ENCODE measurements at regions not wholly inside any gene's neighbourhood (a gene's known extent, or its start where the extent isn't known, plus 50 kb on each side); places are given as distances from the start of the nearest gene placed in this dataset.

DNA sequence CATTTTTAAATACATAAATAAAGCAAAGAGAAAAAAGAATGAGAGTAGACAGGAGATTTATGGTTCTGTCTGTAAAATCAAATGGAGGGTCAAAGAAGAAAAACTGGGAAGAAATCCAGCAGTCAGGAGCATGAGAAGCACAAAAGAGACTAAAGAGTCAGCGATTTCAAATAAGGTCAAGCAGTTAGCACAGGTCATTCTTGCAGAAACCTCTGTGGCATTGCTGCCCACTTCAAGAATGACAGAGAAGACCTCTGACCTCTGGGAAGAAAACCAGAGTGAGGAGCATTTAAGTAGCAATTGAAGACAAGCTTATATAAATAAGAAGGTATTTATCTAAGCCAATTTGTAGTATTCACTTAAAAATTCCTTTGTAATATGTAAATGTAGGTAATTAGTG lies 172.0 kb upstream of the SPOPL start:
- H3K27me3 ChIP-seq (ENCODE audit: insufficient read depth, low read length), result no peaks in the 10 kb centered on the region
- H2AFZ ChIP-seq (ENCODE audit: low read length, unreplicated experiment), result no peak overlapping the region
- H3K36me3 ChIP-seq (ENCODE audit: insufficient read depth, low read length), result no peaks in the 10 kb centered on the region
- no peaks in the 10 kb centered on the region for H3K79me2 ChIP-seq (ENCODE audit: control insufficient read depth, insufficient read depth, low read length, unreplicated experiment)
- no peak overlapping the region for H3K27ac ChIP-seq (ENCODE audit: low read depth, low read length)
- H3K4me3 ChIP-seq (ENCODE audit: low read depth, low read length), result no peak overlapping the region
- peaks cover 12% of the 10 kb centered on the region for H3K4me1 ChIP-seq (ENCODE audit: control insufficient read depth, insufficient read depth, low read length, unreplicated experiment)

DNA sequence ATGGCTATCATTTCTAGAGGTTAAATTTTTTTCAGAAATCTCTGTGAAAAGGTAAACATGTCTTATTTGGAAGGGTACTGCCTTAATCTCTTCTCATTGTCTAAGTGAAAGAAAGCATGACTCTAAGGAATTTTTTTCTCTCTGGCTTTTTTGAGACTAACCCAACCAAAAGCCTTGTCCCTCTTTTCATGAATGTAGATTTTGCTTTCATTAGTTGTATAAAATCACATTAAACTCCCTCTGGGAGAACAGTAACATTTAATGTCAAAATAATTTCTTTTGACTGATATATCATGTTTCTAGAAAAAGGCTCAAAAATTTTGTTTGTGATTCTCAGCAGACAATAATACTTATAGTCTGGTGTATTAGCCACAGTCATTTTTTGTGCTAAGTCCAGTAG lies 168.4 kb upstream of the SPOPL start:
- H3K4me3 ChIP-seq (ENCODE audit: low read depth, low read length), result no peak overlapping the region
- no peaks in the 10 kb centered on the region for H3K79me2 ChIP-seq (ENCODE audit: control insufficient read depth, insufficient read depth, low read length, unreplicated experiment)
- H3K27me3 ChIP-seq (ENCODE audit: insufficient read depth, low read length), result no peaks in the 10 kb centered on the region
- H3K27ac ChIP-seq (ENCODE audit: low read depth, low read length), result no peak overlapping the region
- peaks cover 4% of the 10 kb centered on the region for H3K4me1 ChIP-seq (ENCODE audit: control insufficient read depth, insufficient read depth, low read length, unreplicated experiment)
- no peaks in the 10 kb centered on the region for H3K36me3 ChIP-seq (ENCODE audit: insufficient read depth, low read length)
- no peak overlapping the region for H2AFZ ChIP-seq (ENCODE audit: low read length, unreplicated experiment)

DNA sequence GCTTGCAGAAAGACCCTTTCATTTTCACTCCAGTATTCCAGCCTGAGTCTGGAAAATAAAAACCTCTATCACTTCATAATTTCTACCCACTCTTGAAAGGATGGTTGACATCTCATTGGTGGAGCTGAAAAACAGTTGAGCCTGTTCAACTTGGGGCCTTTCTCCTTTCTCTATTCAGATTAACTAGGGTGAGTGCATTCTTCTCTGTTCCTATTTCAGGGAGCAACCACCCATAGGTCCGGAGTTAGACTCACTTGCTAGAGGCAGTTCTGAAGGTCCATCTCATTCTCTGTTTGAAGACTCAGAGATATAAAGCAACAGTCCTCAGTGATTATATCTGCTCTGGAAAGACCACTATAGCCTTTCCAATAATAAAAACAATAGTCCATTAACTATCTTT lies 167.9 kb upstream of the SPOPL start:
- no peak overlapping the region for H3K27ac ChIP-seq (ENCODE audit: low read depth, low read length)
- H3K79me2 ChIP-seq (ENCODE audit: control insufficient read depth, insufficient read depth, low read length, unreplicated experiment), result no peaks in the 10 kb centered on the region
- H3K27me3 ChIP-seq (ENCODE audit: insufficient read depth, low read length), result no peaks in the 10 kb centered on the region
- no peaks in the 10 kb centered on the region for H3K36me3 ChIP-seq (ENCODE audit: insufficient read depth, low read length)
- H3K4me1 ChIP-seq (ENCODE audit: control insufficient read depth, insufficient read depth, low read length, unreplicated experiment), result peaks cover 3% of the 10 kb centered on the region
- no peak overlapping the region for H2AFZ ChIP-seq (ENCODE audit: low read length, unreplicated experiment)
- H3K4me3 ChIP-seq (ENCODE audit: low read depth, low read length), result no peak overlapping the region

DNA sequence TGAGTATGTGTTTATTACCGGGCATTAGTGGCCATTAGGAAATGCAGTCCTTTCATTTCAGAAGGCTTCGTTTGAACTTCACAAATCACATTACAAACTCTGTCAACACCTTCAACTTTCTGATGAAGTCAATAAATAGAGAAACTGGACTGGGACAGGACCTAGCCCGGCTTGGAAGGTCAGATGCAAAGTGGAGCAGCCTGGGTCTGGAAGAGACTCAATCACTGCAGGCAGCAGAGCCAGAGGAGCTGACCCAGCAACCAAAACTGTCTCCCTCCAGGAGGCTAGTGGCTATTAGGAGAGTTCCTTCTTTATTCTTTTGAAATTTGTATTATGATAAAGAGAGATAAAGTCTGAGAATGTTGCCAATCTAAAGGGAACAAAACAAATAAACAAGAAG lies 167.2 kb upstream of the SPOPL start:
- H3K36me3 ChIP-seq (ENCODE audit: insufficient read depth, low read length), result no peaks in the 10 kb centered on the region
- no peaks in the 10 kb centered on the region for H3K79me2 ChIP-seq (ENCODE audit: control insufficient read depth, insufficient read depth, low read length, unreplicated experiment)
- no peaks in the 10 kb centered on the region for H3K4me1 ChIP-seq (ENCODE audit: control insufficient read depth, insufficient read depth, low read length, unreplicated experiment)
- no peak overlapping the region for H3K4me3 ChIP-seq (ENCODE audit: low read depth, low read length)
- no peaks in the 10 kb centered on the region for H3K27me3 ChIP-seq (ENCODE audit: insufficient read depth, low read length)
- no peak overlapping the region for H3K27ac ChIP-seq (ENCODE audit: low read depth, low read length)
- H2AFZ ChIP-seq (ENCODE audit: low read length, unreplicated experiment), result no peak overlapping the region

DNA sequence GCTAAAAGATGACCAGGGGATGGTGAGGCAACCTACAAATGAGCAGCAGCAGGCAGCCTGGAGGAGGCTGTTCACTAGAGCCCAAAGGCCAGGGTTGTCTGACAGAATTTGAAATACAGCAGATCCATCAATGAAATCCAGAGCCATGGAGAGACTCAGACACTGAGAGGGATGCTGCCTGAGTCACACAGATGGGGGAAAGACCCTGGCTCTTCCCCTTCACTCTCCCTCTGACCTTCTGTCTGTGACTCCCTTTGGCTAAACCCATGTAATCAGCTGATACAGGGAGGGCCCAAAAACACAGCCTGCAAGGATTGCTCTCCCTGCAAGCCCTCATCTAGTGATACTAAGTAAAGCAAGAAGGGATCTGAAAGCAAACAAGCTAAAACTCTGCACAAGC lies 166.5 kb upstream of the SPOPL start:
- no peaks in the 10 kb centered on the region for H3K4me1 ChIP-seq (ENCODE audit: control insufficient read depth, insufficient read depth, low read length, unreplicated experiment)
- no peaks in the 10 kb centered on the region for H3K27me3 ChIP-seq (ENCODE audit: insufficient read depth, low read length)
- no peaks in the 10 kb centered on the region for H3K36me3 ChIP-seq (ENCODE audit: insufficient read depth, low read length)
- H3K27ac ChIP-seq (ENCODE audit: low read depth, low read length), result no peak overlapping the region
- no peak overlapping the region for H3K4me3 ChIP-seq (ENCODE audit: low read depth, low read length)
- no peaks in the 10 kb centered on the region for H3K79me2 ChIP-seq (ENCODE audit: control insufficient read depth, insufficient read depth, low read length, unreplicated experiment)
- no peak overlapping the region for H2AFZ ChIP-seq (ENCODE audit: low read length, unreplicated experiment)

DNA sequence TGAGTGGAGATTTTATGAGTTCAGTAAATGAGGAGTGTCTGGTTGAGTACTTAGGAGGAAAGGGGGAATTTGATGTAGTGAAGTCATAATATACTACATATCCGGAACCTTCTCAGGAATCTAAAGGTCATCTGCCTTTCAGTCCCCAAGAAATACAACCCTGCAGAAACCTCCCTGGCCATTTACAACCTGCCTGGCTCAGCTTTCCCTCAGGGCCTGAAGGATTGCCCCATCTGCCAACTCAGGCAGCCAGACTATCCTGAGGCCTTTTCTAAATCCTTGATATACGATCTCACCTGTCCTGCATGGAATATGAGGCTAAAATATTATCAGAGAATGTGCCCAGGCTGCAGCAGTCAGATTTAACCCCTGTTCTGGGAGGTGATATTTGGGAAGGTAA lies 165.4 kb upstream of the SPOPL start:
- H3K79me2 ChIP-seq (ENCODE audit: control insufficient read depth, insufficient read depth, low read length, unreplicated experiment), result no peaks in the 10 kb centered on the region
- H3K4me1 ChIP-seq (ENCODE audit: control insufficient read depth, insufficient read depth, low read length, unreplicated experiment), result no peaks in the 10 kb centered on the region
- no peaks in the 10 kb centered on the region for H3K36me3 ChIP-seq (ENCODE audit: insufficient read depth, low read length)
- H2AFZ ChIP-seq (ENCODE audit: low read length, unreplicated experiment), result no peak overlapping the region
- no peak overlapping the region for H3K4me3 ChIP-seq (ENCODE audit: low read depth, low read length)
- no peak overlapping the region for H3K27ac ChIP-seq (ENCODE audit: low read depth, low read length)
- no peaks in the 10 kb centered on the region for H3K27me3 ChIP-seq (ENCODE audit: insufficient read depth, low read length)

DNA sequence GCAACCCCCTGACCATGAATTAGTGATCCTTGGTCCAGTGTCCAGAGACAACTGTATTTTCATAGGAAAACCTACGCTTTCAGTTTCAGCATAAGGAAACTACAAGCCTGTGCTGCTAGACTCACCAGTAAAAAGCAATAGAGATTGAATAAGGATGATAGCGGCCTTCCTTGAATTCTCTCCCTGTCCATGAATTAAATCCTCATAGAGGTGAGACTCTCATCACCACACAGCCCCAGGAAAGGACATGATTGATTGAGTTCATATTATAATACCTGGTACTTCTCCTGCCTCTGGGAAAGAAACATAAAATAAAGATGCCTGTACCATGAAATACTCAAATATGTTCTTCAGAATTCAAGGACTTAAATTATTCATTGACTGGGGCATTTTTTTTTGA lies 146.3 kb upstream of the SPOPL start:
- H3K27ac ChIP-seq (ENCODE audit: low read depth, low read length), result no peak overlapping the region
- H3K79me2 ChIP-seq (ENCODE audit: control insufficient read depth, insufficient read depth, low read length, unreplicated experiment), result no peaks in the 10 kb centered on the region
- no peaks in the 10 kb centered on the region for H3K27me3 ChIP-seq (ENCODE audit: insufficient read depth, low read length)
- H2AFZ ChIP-seq (ENCODE audit: low read length, unreplicated experiment), result no peak overlapping the region
- H3K4me1 ChIP-seq (ENCODE audit: control insufficient read depth, insufficient read depth, low read length, unreplicated experiment), result peaks cover 15% of the 10 kb centered on the region
- no peaks in the 10 kb centered on the region for H3K36me3 ChIP-seq (ENCODE audit: insufficient read depth, low read length)
- no peak overlapping the region for H3K4me3 ChIP-seq (ENCODE audit: low read depth, low read length)

DNA sequence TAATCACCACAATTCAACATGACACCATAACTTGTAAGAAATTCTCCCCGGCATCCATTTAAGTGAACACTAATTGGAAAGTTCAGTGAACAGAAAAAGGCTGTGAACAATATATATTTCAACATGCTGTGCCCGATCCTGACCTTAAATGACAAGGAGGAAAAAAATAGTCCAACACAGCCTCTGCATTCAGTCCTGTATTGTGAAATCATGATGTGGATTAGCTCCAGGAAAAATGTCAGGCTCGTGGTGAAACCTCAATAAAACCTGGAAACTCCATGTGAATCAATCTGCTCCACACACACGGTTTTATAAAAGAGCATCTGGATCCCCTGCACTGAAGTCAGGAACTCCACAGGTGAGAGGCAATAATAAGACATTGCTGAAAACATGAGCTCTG lies 145.4 kb upstream of the SPOPL start:
- H3K4me3 ChIP-seq (ENCODE audit: low read depth, low read length), result peak overlapping the region; percentile 32
- H3K36me3 ChIP-seq (ENCODE audit: insufficient read depth, low read length), result no peaks in the 10 kb centered on the region
- H2AFZ ChIP-seq (ENCODE audit: low read length, unreplicated experiment), result peak overlapping the region; percentile 79

DNA sequence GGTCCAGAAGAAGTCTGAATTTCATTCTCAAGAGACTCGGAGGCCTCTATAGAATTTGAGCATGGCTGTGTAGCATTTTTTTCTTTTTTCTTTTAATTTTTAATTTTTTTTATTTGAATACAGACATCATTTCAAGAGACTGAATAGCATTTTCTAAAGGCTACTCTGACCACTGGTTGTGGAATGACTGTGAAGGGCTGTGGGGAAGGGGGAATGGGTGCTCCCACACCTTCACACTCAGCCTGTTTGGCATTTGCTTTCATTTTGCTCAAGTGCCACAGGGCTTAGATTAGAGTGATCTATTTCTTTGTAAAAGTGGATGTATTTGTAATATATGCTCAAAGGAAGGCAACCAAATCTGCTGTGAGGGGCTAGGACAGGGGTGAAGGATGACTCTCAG lies 142.0 kb upstream of the SPOPL start:
- H2AFZ ChIP-seq (ENCODE audit: low read length, unreplicated experiment), result no peak overlapping the region

More for the DNA sequence above, 145.4 kb upstream of the SPOPL start:
- peak overlapping the region; percentile 44; the same call in 1 of the 2 replicates for H3K27ac ChIP-seq (ENCODE audit: low read depth, low read length)
- peaks cover 15% of the 10 kb centered on the region for H3K4me1 ChIP-seq (ENCODE audit: control insufficient read depth, insufficient read depth, low read length, unreplicated experiment)
- no peaks in the 10 kb centered on the region for H3K27me3 ChIP-seq (ENCODE audit: insufficient read depth, low read length)
- H3K79me2 ChIP-seq (ENCODE audit: control insufficient read depth, insufficient read depth, low read length, unreplicated experiment), result no peaks in the 10 kb centered on the region

DNA sequence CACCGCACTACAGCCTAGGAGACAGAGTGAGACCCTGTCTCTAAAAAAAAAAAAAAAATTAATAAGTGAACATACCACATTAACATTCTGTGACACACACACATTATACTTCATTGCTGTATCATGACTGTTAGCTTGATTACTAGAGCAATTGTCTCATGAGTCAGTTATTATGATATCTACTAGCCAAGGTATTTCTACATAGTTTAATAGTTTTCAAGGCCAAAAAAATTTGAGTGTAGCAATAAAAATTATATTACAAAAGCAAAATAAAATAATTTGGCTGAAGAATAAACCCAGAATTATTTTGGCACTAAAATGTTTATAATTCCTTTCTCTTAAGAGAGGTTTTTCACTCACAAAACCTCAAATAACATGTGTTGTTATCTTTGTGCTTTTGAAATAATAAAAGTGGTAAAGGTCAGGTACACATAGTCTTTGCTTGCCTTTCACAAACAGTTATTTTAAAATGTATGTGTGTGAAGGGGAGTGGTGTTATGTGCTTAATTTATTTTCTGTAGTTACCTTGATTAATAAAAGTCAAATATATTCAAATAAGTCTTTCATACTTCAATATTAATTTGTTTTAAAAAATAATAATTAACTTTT lies 136.9 kb upstream of the SPOPL start:
- Histone ChIP-seq H3K79me2 (ENCODE audit: control insufficient read depth, insufficient read depth, low read length, unreplicated experiment) (no peaks in the 10 kb centered on the region), H3K4me1 (ENCODE audit: control insufficient read depth, insufficient read depth, low read length, unreplicated experiment) (peaks cover 30% of the 10 kb centered on the region), H2AFZ (ENCODE audit: low read length, unreplicated experiment) (no peak overlapping the region), H3K4me3 (ENCODE audit: low read depth, low read length) (peak overlapping the region; percentile 32; the same call in 1 of the 2 replicates), H3K27ac (ENCODE audit: low read depth, low read length) (peak overlapping the region; percentile 26; the same call in 1 of the 2 replicates), H3K36me3 (ENCODE audit: insufficient read depth, low read length) (no peaks in the 10 kb centered on the region), H3K27me3 (ENCODE audit: insufficient read depth, low read length) (no peaks in the 10 kb centered on the region)

More for the DNA sequence above, 142.0 kb upstream of the SPOPL start:
- peaks cover 21% of the 10 kb centered on the region for H3K4me1 ChIP-seq (ENCODE audit: control insufficient read depth, insufficient read depth, low read length, unreplicated experiment)
- no peaks in the 10 kb centered on the region for H3K36me3 ChIP-seq (ENCODE audit: insufficient read depth, low read length)
- H3K4me3 ChIP-seq (ENCODE audit: low read depth, low read length), result no peak overlapping the region
- no peaks in the 10 kb centered on the region for H3K79me2 ChIP-seq (ENCODE audit: control insufficient read depth, insufficient read depth, low read length, unreplicated experiment)
- no peak overlapping the region for H3K27ac ChIP-seq (ENCODE audit: low read depth, low read length)
- no peaks in the 10 kb centered on the region for H3K27me3 ChIP-seq (ENCODE audit: insufficient read depth, low read length)

DNA sequence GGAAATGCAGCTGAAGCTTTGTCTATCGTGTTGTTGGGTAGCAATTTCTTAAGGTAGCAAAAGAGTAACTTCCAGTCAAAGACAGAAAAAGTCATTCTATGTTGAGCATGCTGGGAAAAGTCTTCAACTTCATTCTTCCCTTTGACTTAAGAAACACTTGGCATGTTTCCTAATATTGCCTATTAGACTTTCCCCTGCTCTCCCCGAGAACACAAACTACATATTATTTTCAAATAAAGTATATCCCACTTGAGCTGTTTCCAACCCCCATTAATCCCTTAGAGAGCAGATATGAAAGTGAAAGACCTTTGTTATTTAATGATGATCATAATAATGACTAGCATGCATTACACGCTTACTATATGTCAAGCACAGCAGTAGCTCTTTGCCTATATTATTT lies 136.0 kb upstream of the SPOPL start:
- no peak overlapping the region for H2AFZ ChIP-seq (ENCODE audit: low read length, unreplicated experiment)
- H3K79me2 ChIP-seq (ENCODE audit: control insufficient read depth, insufficient read depth, low read length, unreplicated experiment), result no peaks in the 10 kb centered on the region
- H3K36me3 ChIP-seq (ENCODE audit: insufficient read depth, low read length), result no peaks in the 10 kb centered on the region
- H3K27ac ChIP-seq (ENCODE audit: low read depth, low read length), result no peak overlapping the region
- H3K27me3 ChIP-seq (ENCODE audit: insufficient read depth, low read length), result no peaks in the 10 kb centered on the region
- peaks cover 30% of the 10 kb centered on the region for H3K4me1 ChIP-seq (ENCODE audit: control insufficient read depth, insufficient read depth, low read length, unreplicated experiment)
- 0 out of 2 replicates have a peak overlapping the region, but pooled peaks have one; percentile 11 for H3K4me3 ChIP-seq (ENCODE audit: low read depth, low read length)
